ENCODE measurements at regions not wholly inside any gene's neighbourhood (a gene's known extent, or its start where the extent isn't known, plus 50 kb on each side); places are given as distances from the start of the nearest gene placed in this dataset.

DNA sequence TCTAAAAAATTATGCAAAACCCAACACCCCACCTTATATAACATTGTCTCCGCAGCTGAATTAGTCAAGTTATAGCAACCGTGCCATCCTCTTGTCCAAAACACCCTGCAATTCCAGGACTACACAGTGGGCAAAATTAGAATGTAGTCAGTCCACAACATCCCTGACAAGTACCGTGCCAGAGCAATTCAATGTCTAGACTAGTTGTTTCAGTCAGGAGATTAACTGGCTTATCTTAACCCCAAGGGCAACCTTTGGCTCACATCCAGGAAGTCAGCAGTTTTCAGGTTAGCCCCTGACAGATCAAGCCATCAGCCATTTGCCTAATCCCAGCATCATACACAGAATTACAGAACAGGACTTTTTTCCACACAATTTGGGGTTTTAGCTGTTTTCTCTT lies 240.8 kb upstream of the TMEM161B start:
- no peak overlapping the region for H2AFZ ChIP-seq (ENCODE audit: control insufficient read depth, low read depth, low read length)
- 73% methylated on average over 3 of the region's 3 CpGs for WGBS (ENCODE audit: insufficient coverage, insufficient replicate concordance, low lambda C conversion rate, missing lambda C conversion rate)
- POLR2A ChIA-PET: no interaction called here
- H3K9ac ChIP-seq (ENCODE audit: control insufficient read depth, insufficient read depth, low read length): no peak overlapping the region
- no peaks in the 10 kb centered on the region for H3K9me3 ChIP-seq (replicated peaks; ENCODE audit: control insufficient read depth, insufficient read depth, low read length)
- no TSS peak for BruUV-seq (replicated peaks)
- CTCF ChIA-PET: no interaction called here
- in situ Hi-C loops (cut with MboI) (no loop called here), intact Hi-C loops (cut with micrococcal nuclease; ENCODE audit: unreplicated experiment) (loop anchor here (10.0 kb wide), 1 partner anchor 165 kb away; no protein-coding TSS in a partner anchor)
- H4K20me1 ChIP-seq (ENCODE audit: control insufficient read depth, insufficient read depth): no peaks in the 10 kb centered on the region
- H3K4me3 ChIP-seq: no peak overlapping the region
- TF ChIP-seq KAT2A (conservative IDR thresholded peaks at IDR 0.05; ENCODE audit: control insufficient read depth, low read depth, low read length): no peak
- no peak for TF ChIP-seq DPF2 (IDR thresholded peaks at IDR 0.05)
- TF ChIP-seq SUPT20H (IDR thresholded peaks at IDR 0.05; ENCODE audit: borderline replicate concordance, control insufficient read depth, low read depth, low read length): no peak
- TF ChIP-seq ATF7 (IDR thresholded peaks at IDR 0.05; ENCODE audit: low read depth): no peak
- TF ChIP-seq, protein P1, sequence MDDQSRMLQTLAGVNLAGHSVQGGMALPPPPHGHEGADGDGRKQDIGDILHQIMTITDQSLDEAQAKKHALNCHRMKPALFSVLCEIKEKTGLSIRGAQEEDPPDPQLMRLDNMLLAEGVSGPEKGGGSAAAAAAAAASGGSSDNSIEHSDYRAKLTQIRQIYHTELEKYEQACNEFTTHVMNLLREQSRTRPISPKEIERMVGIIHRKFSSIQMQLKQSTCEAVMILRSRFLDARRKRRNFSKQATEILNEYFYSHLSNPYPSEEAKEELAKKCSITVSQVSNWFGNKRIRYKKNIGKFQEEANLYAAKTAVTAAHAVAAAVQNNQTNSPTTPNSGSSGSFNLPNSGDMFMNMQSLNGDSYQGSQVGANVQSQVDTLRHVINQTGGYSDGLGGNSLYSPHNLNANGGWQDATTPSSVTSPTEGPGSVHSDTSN (IDR thresholded peaks at IDR 0.05; ENCODE audit: insufficient replicate concordance, low read depth, low read length): no peak
- TF ChIP-seq JUND (IDR thresholded peaks at IDR 0.05; ENCODE audit: low read depth, low read length): no peak
- TF ChIP-seq JUNB (IDR thresholded peaks at IDR 0.05): no peak
- TF ChIP-seq, protein P2, sequence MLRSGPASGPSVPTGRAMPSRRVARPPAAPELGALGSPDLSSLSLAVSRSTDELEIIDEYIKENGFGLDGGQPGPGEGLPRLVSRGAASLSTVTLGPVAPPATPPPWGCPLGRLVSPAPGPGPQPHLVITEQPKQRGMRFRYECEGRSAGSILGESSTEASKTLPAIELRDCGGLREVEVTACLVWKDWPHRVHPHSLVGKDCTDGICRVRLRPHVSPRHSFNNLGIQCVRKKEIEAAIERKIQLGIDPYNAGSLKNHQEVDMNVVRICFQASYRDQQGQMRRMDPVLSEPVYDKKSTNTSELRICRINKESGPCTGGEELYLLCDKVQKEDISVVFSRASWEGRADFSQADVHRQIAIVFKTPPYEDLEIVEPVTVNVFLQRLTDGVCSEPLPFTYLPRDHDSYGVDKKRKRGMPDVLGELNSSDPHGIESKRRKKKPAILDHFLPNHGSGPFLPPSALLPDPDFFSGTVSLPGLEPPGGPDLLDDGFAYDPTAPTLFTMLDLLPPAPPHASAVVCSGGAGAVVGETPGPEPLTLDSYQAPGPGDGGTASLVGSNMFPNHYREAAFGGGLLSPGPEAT (IDR thresholded peaks at IDR 0.05; ENCODE audit: low read depth): no peak
- TF ChIP-seq ETV6 (conservative IDR thresholded peaks at IDR 0.05 in 1 of 2, IDR thresholded peaks at IDR 0.05 in 1 of 2; ENCODE audit: borderline replicate concordance in 1 of 2, low read depth in 1 of 2): no peak
- TF ChIP-seq BMI1 (IDR thresholded peaks at IDR 0.05; ENCODE audit: borderline replicate concordance): no peak
- TF ChIP-seq STAT1 (conservative IDR thresholded peaks at IDR 0.05): no peak
- TF ChIP-seq POLR2A (IDR thresholded peaks at IDR 0.05; ENCODE audit: low read depth, low read length): no peak
- TF ChIP-seq, protein P3, sequence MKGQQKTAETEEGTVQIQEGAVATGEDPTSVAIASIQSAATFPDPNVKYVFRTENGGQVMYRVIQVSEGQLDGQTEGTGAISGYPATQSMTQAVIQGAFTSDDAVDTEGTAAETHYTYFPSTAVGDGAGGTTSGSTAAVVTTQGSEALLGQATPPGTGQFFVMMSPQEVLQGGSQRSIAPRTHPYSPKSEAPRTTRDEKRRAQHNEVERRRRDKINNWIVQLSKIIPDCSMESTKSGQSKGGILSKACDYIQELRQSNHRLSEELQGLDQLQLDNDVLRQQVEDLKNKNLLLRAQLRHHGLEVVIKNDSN (IDR thresholded peaks at IDR 0.05; ENCODE audit: borderline replicate concordance, extremely low read length, insufficient read depth, low read depth, low read length): no peak
- no peak for TF ChIP-seq TCF12 (IDR thresholded peaks at IDR 0.05; ENCODE audit: low read depth, low read length)
- TF ChIP-seq CBX3 (IDR thresholded peaks at IDR 0.05; ENCODE audit: borderline replicate concordance, low read depth): no peak
- DNase-seq (ENCODE audit: low read depth, low spot score): no peak
- no peaks in the 10 kb centered on the region for H3K79me2 ChIP-seq (ENCODE audit: control insufficient read depth, insufficient read depth, low read length)
- no peak for FAIRE-seq
- RAD21 ChIA-PET (ENCODE audit: unreplicated experiment): no interaction called here
- ATAC-seq: no peak
- no peak overlapping the region for H3K27ac ChIP-seq (ENCODE audit: control insufficient read depth, insufficient read depth)
- H3K4me1 ChIP-seq (ENCODE audit: control insufficient read depth, insufficient read depth, low read length): no peaks in the 10 kb centered on the region
- no peaks in the 10 kb centered on the region for H3K36me3 ChIP-seq (ENCODE audit: control insufficient read depth in 2 of 2, insufficient read depth in 2 of 2, low read length in 1 of 2)
- no peaks in the 10 kb centered on the region; a peak in 1 of 4 replicates for H3K27me3 ChIP-seq (replicated peaks in 1 of 2; ENCODE audit: control insufficient read depth in 2 of 2, insufficient read depth in 2 of 2, low read length in 1 of 2)
- SMC1A ChIA-PET (ENCODE audit: uncharacterized antibody, unreplicated experiment): no interaction called here
- no peak overlapping the region for H3K4me2 ChIP-seq (ENCODE audit: control insufficient read depth, insufficient read depth)

Data from GM12878 (cell line).